GM12878 (cell line): ENCODE measurements at regions not wholly inside any gene's neighbourhood (a gene's known extent, or its start where the extent isn't known, plus 50 kb on each side); places are given as distances from the start of the nearest gene placed in this dataset.

ENCODE experiments used
- ATAC-seq: fragments of 200-7000 bp; cut with Tn5 transposase; 3 replicates; pipeline ENCODE4 v1.9.1; 2020; ENCODE audit warnings: mild to moderate bottlenecking, moderate library complexity
- BruUV-seq: library from RNA; stranded (reverse); fragments of 400-500 nt; replicated peaks from 2 replicates; lab custom pipeline; 2021; lab: Mats Ljungman, UMichigan
- CTCF ChIA-PET: fragments of 300-600 bp; sonication (Branson Sonifier 250); formaldehyde crosslinking; extraction: SDS; loops from one replicate; lab custom pipeline; 2021; ENCODE audit warnings: inconsistent platforms; lab: Yijun Ruan, JAX
- POLR2A ChIA-PET: fragments of 350-600 bp; formaldehyde crosslinking; extraction: SDS; loops from one replicate; lab custom pipeline; 2021; ENCODE audit warnings: inconsistent platforms; lab: Charles Lee
- RAD21 ChIA-PET: fragments of 300-600 bp; sonication (Branson Sonifier 250); formaldehyde crosslinking; loops from one replicate; lab custom pipeline; 2023; ENCODE audit warnings: antibody characterized with exemption; ENCODE audit not compliant: unreplicated experiment; lab: Charles Lee
- SMC1A ChIA-PET: fragments of 300-600 bp; sonication (Branson Sonifier 250); formaldehyde crosslinking; loops from one replicate; lab custom pipeline; 2023; ENCODE audit not compliant: unreplicated experiment, uncharacterized antibody; lab: Charles Lee
- DNase-seq: peaks from one replicate; pipeline ENCODE4 v3.0.0-alpha.2; 2011; ENCODE audit warnings: low read depth, low spot score
- FAIRE-seq: peaks from 3 replicates; lab custom pipeline; 2011; peaks lifted over from hg19 to GRCh38; lab: Jason Lieb, UNC
- H2AFZ ChIP-seq: 2 replicates; pipeline ENCODE4 v1.6.0; 2011; ENCODE audit warnings: low read depth, low read length, control low read depth; ENCODE audit not compliant: control insufficient read depth
- H3K27ac ChIP-seq: 2 replicates; pipeline ENCODE4 v1.5.1; 2011; ENCODE audit warnings: control low read depth; ENCODE audit not compliant: control insufficient read depth, insufficient read depth
- H3K27me3 ChIP-seq, 2 experiments: replicated peaks in 1 of 2; 2 replicates each; pipeline versions ENCODE4 v1.6.0 to v1.6.1; 2011; ENCODE audit warnings: low read length in 1 of 2; ENCODE audit not compliant: control insufficient read depth in 2 of 2, insufficient read depth in 2 of 2
- H3K36me3 ChIP-seq, 2 experiments: 2 replicates each; pipeline ENCODE4 v1.5.1; 2011; ENCODE audit warnings: low read length in 1 of 2; ENCODE audit not compliant: control insufficient read depth in 2 of 2, insufficient read depth in 2 of 2
- H3K4me1 ChIP-seq: 2 replicates; pipeline ENCODE4 v1.6.1; 2011; ENCODE audit warnings: mild to moderate bottlenecking, low read length, moderate library complexity, mixed read lengths; ENCODE audit not compliant: control insufficient read depth, insufficient read depth
- H3K4me2 ChIP-seq: 2 replicates; pipeline ENCODE4 v1.6.0; 2011; ENCODE audit warnings: control low read depth; ENCODE audit not compliant: control insufficient read depth, insufficient read depth
- H3K4me3 ChIP-seq: fragments of 200-600 bp; sonication (generic); 2 replicates; pipeline ENCODE4 v1.5.1; 2016
- H3K79me2 ChIP-seq: 2 replicates; pipeline ENCODE4 v1.6.0; 2011; ENCODE audit warnings: low read length; ENCODE audit not compliant: control insufficient read depth, insufficient read depth
- H3K9ac ChIP-seq: 2 replicates; pipeline ENCODE4 v1.8.0; 2011; ENCODE audit warnings: low read length, control low read depth, mixed read lengths; ENCODE audit not compliant: control insufficient read depth, insufficient read depth
- H3K9me3 ChIP-seq: replicated peaks from 3 replicates; pipeline ENCODE4 v1.5.1; 2011; ENCODE audit warnings: mild to moderate bottlenecking, low read length; ENCODE audit not compliant: control insufficient read depth, insufficient read depth
- H4K20me1 ChIP-seq: 2 replicates; pipeline ENCODE4 v1.6.0; 2011; ENCODE audit not compliant: control insufficient read depth, insufficient read depth
- ATF3 ChIP-seq: IDR thresholded peaks from 2 replicates; pipeline ENCODE4 v1.6.1; 2011; ENCODE audit warnings: low read depth, mild to moderate bottlenecking, low read length, moderate library complexity, borderline replicate concordance; ENCODE audit errors: extremely low read depth
- BACH1 ChIP-seq: fragments of 450-650 bp; IDR thresholded peaks from 2 replicates; pipeline ENCODE4 v1.6.1; 2017; ENCODE audit warnings: mild to moderate bottlenecking, borderline replicate concordance
- CHD1 ChIP-seq: IDR thresholded peaks from 2 replicates; pipeline ENCODE4 v1.6.1; 2012; ENCODE audit warnings: low read depth, low read length, improper control_type of control experiment
- IKZF2 ChIP-seq, 2 experiments: fragments of 450-650 bp; IDR thresholded peaks; 2 replicates each; pipeline ENCODE4 v1.6.1; 2017; ENCODE audit warnings: mild to moderate bottlenecking in 2 of 2, moderate library complexity in 2 of 2
- IRF3 ChIP-seq: fragments of 450-650 bp; IDR thresholded peaks from 2 replicates; pipeline ENCODE4 v1.6.1; 2014; ENCODE audit warnings: mild to moderate bottlenecking
- MYB ChIP-seq: fragments of 150-350 bp; IDR thresholded peaks from 2 replicates; pipeline ENCODE4 v1.6.1; 2014; ENCODE audit warnings: mild to moderate bottlenecking, low read depth, low read length, borderline replicate concordance
- NR2C2 ChIP-seq: IDR thresholded peaks from 2 replicates; pipeline ENCODE4 v1.6.1; 2011; ENCODE audit warnings: borderline replicate concordance, low read depth; ENCODE audit not compliant: control insufficient read depth, insufficient read length
- PML ChIP-seq: IDR thresholded peaks from 2 replicates; pipeline ENCODE4 v1.6.1; 2012; ENCODE audit warnings: low read length, inconsistent platforms
- RUNX3 ChIP-seq: IDR thresholded peaks from 2 replicates; pipeline ENCODE4 v1.6.1; 2012; ENCODE audit warnings: low read length, inconsistent platforms
- SMAD1 ChIP-seq: fragments of 450-650 bp; IDR thresholded peaks from 2 replicates; pipeline ENCODE4 v1.6.1; 2018; ENCODE audit warnings: mild to moderate bottlenecking, low read depth; ENCODE audit not compliant: partially characterized antibody
- SP1 ChIP-seq: IDR thresholded peaks from one replicate; pipeline ENCODE4 v1.6.1; 2011; ENCODE audit warnings: low read depth, low read length
- SPI1 ChIP-seq: IDR thresholded peaks from 2 replicates; pipeline ENCODE4 v1.6.1; 2011; ENCODE audit warnings: low read depth, mild to moderate bottlenecking, low read length, moderate library complexity, borderline replicate concordance; ENCODE audit not compliant: insufficient read depth
- STAT1 ChIP-seq: fragments of 450-650 bp; conservative IDR thresholded peaks from 2 replicates; pipeline ENCODE4 v1.6.1; 2014; ENCODE audit warnings: antibody characterized with exemption, mild to moderate bottlenecking
- SUZ12 ChIP-seq: fragments of 200-600 bp; sonication (generic); IDR thresholded peaks from one replicate; pipeline ENCODE4 v1.6.1; 2018; ENCODE audit warnings: antibody characterized with exemption, mild to moderate bottlenecking; ENCODE audit not compliant: unreplicated experiment
- TCF7 ChIP-seq: IDR thresholded peaks from 2 replicates; pipeline ENCODE4 v1.6.1; 2014; ENCODE audit warnings: antibody characterized with exemption, borderline replicate concordance
- USF1 ChIP-seq: IDR thresholded peaks from 2 replicates; pipeline ENCODE4 v1.6.1; 2011; ENCODE audit warnings: borderline replicate concordance, low read depth, mild to moderate bottlenecking, moderate library complexity, mixed read lengths, low read length; ENCODE audit not compliant: insufficient read depth; ENCODE audit errors: extremely low read length
- ZZZ3 ChIP-seq: IDR thresholded peaks from 2 replicates; pipeline ENCODE4 v1.6.1; 2011; ENCODE audit warnings: low read depth; ENCODE audit not compliant: control insufficient read depth, insufficient read length
- WGBS: methylation state at CpG from one replicate; pipeline ENCODE4 v1.1.6; 2016; ENCODE audit warnings: low lambda C conversion rate; ENCODE audit not compliant: insufficient replicate concordance, insufficient coverage; ENCODE audit errors: missing lambda C conversion rate; 5-methylcytosine and 5-hydroxymethylcytosine counted together
- in situ Hi-C: fragments of 300-500 bp; cut with MboI; formaldehyde crosslinking; loops from 9 replicates; pipeline ENCODE4 v1.14.3; 2018; ENCODE audit warnings: mixed read lengths
- intact Hi-C: fragments of 100-400 bp; cut with micrococcal nuclease; formaldehyde crosslinking; loops from one replicate; pipeline ENCODE4 v1.14.2; 2022; ENCODE audit not compliant: unreplicated experiment
- TF ChIP-seq, protein P1 (sequence below): fragments of 150-350 bp; IDR thresholded peaks from 2 replicates; pipeline ENCODE4 v1.6.1; 2016; ENCODE audit warnings: low read depth, low read length

DNA sequence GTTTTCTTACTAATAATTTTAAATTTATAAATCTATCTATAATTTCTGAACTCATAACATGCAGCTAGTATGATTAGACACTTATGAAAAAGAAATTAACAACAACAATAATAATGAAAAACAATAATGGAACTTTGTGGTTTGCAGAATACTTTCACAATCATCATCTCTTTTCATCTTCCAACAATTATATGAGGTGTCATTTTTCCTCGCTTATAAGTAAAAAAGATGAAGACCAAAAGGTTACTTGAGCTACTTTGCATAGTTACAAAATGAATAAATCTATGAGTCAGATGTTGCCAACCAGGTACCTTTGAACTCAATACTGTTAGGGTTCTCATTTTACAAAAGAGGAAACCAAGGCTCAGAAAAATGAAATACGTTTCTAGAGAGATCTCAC, 98.5 kb upstream of the ELOVL6 start:
- ChIA-PET SMC1A (interaction anchor here (0.8 to 3.8 kb wide), 10 partner anchors 10 to 291 kb away, joined by 3 to 40 read pairs (median 8); no protein-coding TSS in a partner anchor), POLR2A (interaction anchor here (1.0 kb wide), 2 partner anchors 10 to 104 kb away, joined by 3 to 5 read pairs; no protein-coding TSS in a partner anchor), RAD21 (interaction anchor here (2.8 kb wide), 1 partner anchor 10 kb away, joined by 23 read pairs; no protein-coding TSS in a partner anchor), CTCF (interaction anchor here (1.0 to 3.3 kb wide), 6 partner anchors 9 to 276 kb away, joined by 3 to 14 read pairs (median 7); no protein-coding TSS in a partner anchor)
- no peak overlapping the region for H3K9ac ChIP-seq
- no peaks in the 10 kb centered on the region for H4K20me1 ChIP-seq
- H3K79me2 ChIP-seq: no peaks in the 10 kb centered on the region
- FAIRE-seq (peak; percentile 84), ATAC-seq (peak; percentile 97), DNase-seq (peak; percentile 38)
- H3K27ac ChIP-seq: no peak overlapping the region
- no peak overlapping the region for H3K4me3 ChIP-seq
- H3K9me3 ChIP-seq: no peaks in the 10 kb centered on the region
- no peak overlapping the region; the same call in 1 of the 2 replicates for H2AFZ ChIP-seq
- in situ Hi-C loops (no loop called here), intact Hi-C loops (loop anchor here (5.0 kb wide), 1 partner anchor 245 kb away; no protein-coding TSS in a partner anchor)
- WGBS: 0% methylated on average over 2 of the region's 2 CpGs
- H3K4me2 ChIP-seq: peak overlapping the region; percentile 68
- H3K36me3 ChIP-seq: no peaks in the 10 kb centered on the region
- H3K27me3 ChIP-seq: peaks cover 0 to 4% of the 10 kb centered on the region in 2 experiments; a peak in 1 of 4 replicates
- BruUV-seq: no TSS peak
- H3K4me1 ChIP-seq: peaks cover 9% of the 10 kb centered on the region
- TF ChIP-seq SMAD1 (no peak), IRF3 (no peak), IKZF2 (IDR thresholded peaks at IDR 0.05) (peak; percentile 33 to 59; a peak in 3 of 4 replicates), ZZZ3 (no peak), BACH1 (0 out of 2 replicates have a peak, but pooled peaks have one; percentile 46), TCF7 (peak; percentile 87), USF1 (no peak), STAT1 (no peak), SPI1 (0 out of 2 replicates have a peak, but pooled peaks have one; percentile 29), MYB (no peak), ATF3 (no peak), CHD1 (no peak), RUNX3 (peak; percentile 84), PML (no peak), SP1 (no peak), NR2C2 (no peak), SUZ12 (no peak)
- TF ChIP-seq, protein P1, sequence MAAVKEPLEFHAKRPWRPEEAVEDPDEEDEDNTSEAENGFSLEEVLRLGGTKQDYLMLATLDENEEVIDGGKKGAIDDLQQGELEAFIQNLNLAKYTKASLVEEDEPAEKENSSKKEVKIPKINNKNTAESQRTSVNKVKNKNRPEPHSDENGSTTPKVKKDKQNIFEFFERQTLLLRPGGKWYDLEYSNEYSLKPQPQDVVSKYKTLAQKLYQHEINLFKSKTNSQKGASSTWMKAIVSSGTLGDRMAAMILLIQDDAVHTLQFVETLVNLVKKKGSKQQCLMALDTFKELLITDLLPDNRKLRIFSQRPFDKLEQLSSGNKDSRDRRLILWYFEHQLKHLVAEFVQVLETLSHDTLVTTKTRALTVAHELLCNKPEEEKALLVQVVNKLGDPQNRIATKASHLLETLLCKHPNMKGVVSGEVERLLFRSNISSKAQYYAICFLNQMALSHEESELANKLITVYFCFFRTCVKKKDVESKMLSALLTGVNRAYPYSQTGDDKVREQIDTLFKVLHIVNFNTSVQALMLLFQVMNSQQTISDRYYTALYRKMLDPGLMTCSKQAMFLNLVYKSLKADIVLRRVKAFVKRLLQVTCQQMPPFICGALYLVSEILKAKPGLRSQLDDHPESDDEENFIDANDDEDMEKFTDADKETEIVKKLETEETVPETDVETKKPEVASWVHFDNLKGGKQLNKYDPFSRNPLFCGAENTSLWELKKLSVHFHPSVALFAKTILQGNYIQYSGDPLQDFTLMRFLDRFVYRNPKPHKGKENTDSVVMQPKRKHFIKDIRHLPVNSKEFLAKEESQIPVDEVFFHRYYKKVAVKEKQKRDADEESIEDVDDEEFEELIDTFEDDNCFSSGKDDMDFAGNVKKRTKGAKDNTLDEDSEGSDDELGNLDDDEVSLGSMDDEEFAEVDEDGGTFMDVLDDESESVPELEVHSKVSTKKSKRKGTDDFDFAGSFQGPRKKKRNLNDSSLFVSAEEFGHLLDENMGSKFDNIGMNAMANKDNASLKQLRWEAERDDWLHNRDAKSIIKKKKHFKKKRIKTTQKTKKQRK: no peak
